OCI-LY3 (cell line): ENCODE measurements at regions not wholly inside any gene's neighbourhood (a gene's known extent, or its start where the extent isn't known, plus 50 kb on each side); places are given as distances from the start of the nearest gene placed in this dataset.

Source experiments
- EZH2phosphoT487 ChIP-seq: fragments of 200-600 bp; shearing (Covaris generic); IDR thresholded peaks from 2 replicates; pipeline ENCODE4 v1.6.1; 2018; ENCODE audit warnings: antibody characterized with exemption, mixed run types, low read depth
- TF ChIP-seq, protein P1 (sequence below): fragments of 200-600, 300-600 bp; sonication (generic); IDR thresholded peaks from 2 replicates; pipeline ENCODE4 v1.5.1; 2014; ENCODE audit warnings: antibody characterized with exemption, low read length, low read depth

- TF ChIP-seq, protein P1, sequence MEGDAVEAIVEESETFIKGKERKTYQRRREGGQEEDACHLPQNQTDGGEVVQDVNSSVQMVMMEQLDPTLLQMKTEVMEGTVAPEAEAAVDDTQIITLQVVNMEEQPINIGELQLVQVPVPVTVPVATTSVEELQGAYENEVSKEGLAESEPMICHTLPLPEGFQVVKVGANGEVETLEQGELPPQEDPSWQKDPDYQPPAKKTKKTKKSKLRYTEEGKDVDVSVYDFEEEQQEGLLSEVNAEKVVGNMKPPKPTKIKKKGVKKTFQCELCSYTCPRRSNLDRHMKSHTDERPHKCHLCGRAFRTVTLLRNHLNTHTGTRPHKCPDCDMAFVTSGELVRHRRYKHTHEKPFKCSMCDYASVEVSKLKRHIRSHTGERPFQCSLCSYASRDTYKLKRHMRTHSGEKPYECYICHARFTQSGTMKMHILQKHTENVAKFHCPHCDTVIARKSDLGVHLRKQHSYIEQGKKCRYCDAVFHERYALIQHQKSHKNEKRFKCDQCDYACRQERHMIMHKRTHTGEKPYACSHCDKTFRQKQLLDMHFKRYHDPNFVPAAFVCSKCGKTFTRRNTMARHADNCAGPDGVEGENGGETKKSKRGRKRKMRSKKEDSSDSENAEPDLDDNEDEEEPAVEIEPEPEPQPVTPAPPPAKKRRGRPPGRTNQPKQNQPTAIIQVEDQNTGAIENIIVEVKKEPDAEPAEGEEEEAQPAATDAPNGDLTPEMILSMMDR: no peak
- TF ChIP-seq EZH2phosphoT487: no peak
These were observed 182.4 kb downstream of the TRIM27 start for GRCh38 chr6:28741363-28741762.
